ENCODE measurements at regions not wholly inside any gene's neighbourhood (a gene's known extent, or its start where the extent isn't known, plus 50 kb on each side); places are given as distances from the start of the nearest gene placed in this dataset.

DNA sequence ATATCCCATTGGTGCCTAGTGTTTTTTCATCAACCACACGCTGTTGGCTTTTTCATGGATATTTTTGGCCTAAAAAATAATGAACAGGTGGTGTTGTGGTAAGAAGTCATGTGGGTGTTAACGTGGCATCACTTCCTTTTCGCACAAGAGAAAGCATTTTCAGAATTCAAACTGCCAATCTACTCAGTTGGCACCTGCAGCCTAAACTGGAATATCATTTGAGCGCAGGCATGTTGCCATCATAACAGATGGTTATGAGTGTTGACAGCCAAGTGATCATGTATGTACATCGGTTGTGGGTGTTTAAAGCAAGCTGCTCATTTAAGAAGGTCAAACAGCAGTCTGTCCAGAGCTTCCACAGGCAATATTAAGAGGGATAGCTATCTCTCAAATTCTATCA is 1963.0 kb downstream of the NCAM2 start:
- TF ChIP-seq EP300 (IDR thresholded peaks at IDR 0.05) (no peak), CTCF (IDR thresholded peaks at IDR 0.05) (no peak), POLR2A (IDR thresholded peaks at IDR 0.05) (no peak), POLR2AphosphoS5 (IDR thresholded peaks at IDR 0.05) (no peak)

Data from suprapubic skin (tissue), 4 donors.